IPS-18a (cell line): ENCODE measurements at regions not wholly inside any gene's neighbourhood (a gene's known extent, or its start where the extent isn't known, plus 50 kb on each side); places are given as distances from the start of the nearest gene placed in this dataset.
A peak's percentile ranks its signal among the peaks of the same experiment; 100 is the strongest.
"Not testable (repeated sequence)": the region's sequence is repeated elsewhere in the genome, so short reads cannot be mapped to it uniquely, and the experiment has no call there.

Experiments used
- H3K27ac ChIP-seq: one replicate; pipeline ENCODE4 v1.5.1; 2013; ENCODE audit warnings: low read length
- H3K27me3 ChIP-seq: one replicate; pipeline ENCODE4 v1.6.1; 2013; ENCODE audit warnings: mild to moderate bottlenecking, low read length; ENCODE audit not compliant: control insufficient read depth, insufficient read depth
- H3K36me3 ChIP-seq: one replicate; pipeline ENCODE4 v1.6.1; 2013; ENCODE audit warnings: low read depth, low read length; ENCODE audit not compliant: control insufficient read depth
- H3K4me1 ChIP-seq: one replicate; pipeline ENCODE4 v1.6.1; 2013; ENCODE audit warnings: low read depth, low read length; ENCODE audit not compliant: control insufficient read depth
- H3K4me3 ChIP-seq: one replicate; pipeline ENCODE4 v1.5.1; 2013; ENCODE audit warnings: low read length
- H3K9ac ChIP-seq: one replicate; pipeline ENCODE4 v1.6.1; 2013; ENCODE audit warnings: mild to moderate bottlenecking, low read length, moderate library complexity
- H3K9me3 ChIP-seq: one replicate; pipeline ENCODE4 v1.6.1; 2013; ENCODE audit warnings: low read depth, low read length; ENCODE audit not compliant: control insufficient read depth

- Histone ChIP-seq H3K27ac (no peak overlapping the region), H3K9ac (no peak overlapping the region), H3K4me1 (peaks cover 20% of the 10 kb centered on the region), H3K9me3 (no peaks in the 10 kb centered on the region), H3K36me3 (no peaks in the 10 kb centered on the region), H3K4me3 (no peak overlapping the region), H3K27me3 (no peaks in the 10 kb centered on the region)
Observed at GRCh38 chr5:142399891-142400290, 75.1 kb upstream of the SPRY4 start.

- no peaks in the 10 kb centered on the region for H3K27me3 ChIP-seq
- peaks cover 9% of the 10 kb centered on the region for H3K4me1 ChIP-seq
- no peaks in the 10 kb centered on the region for H3K36me3 ChIP-seq
- no peak overlapping the region for H3K9ac ChIP-seq
- H3K27ac ChIP-seq: no peak overlapping the region
- H3K4me3 ChIP-seq: no peak overlapping the region
- H3K9me3 ChIP-seq: no peaks in the 10 kb centered on the region
Observed at GRCh38 chr5:142398730-142399055, 73.9 kb upstream of the SPRY4 start.

- H3K4me3 ChIP-seq, H3K9ac ChIP-seq, H3K27me3 ChIP-seq, H3K27ac ChIP-seq, H3K9me3 ChIP-seq, H3K36me3 ChIP-seq, H3K4me1 ChIP-seq: not testable (repeated sequence)
Observed at GRCh38 chr5:142398011-142398729, 73.3 kb upstream of the SPRY4 start.

- no peaks in the 10 kb centered on the region for H3K9me3 ChIP-seq
- peaks cover 3% of the 10 kb centered on the region for H3K4me1 ChIP-seq
- H3K27me3 ChIP-seq: no peaks in the 10 kb centered on the region
- no peak overlapping the region for H3K4me3 ChIP-seq
- no peak overlapping the region for H3K9ac ChIP-seq
- no peak overlapping the region for H3K27ac ChIP-seq
- H3K36me3 ChIP-seq: no peaks in the 10 kb centered on the region
Observed at GRCh38 chr5:142397178-142397577, 72.4 kb upstream of the SPRY4 start.

GRCh38 chr5:142396436-142397038 is 71.7 kb upstream of the SPRY4 start:
- no peaks in the 10 kb centered on the region for H3K36me3 ChIP-seq
- no peaks in the 10 kb centered on the region for H3K9me3 ChIP-seq
- H3K27me3 ChIP-seq: no peaks in the 10 kb centered on the region
- no peak overlapping the region for H3K4me3 ChIP-seq
- H3K9ac ChIP-seq: no peak overlapping the region
- H3K27ac ChIP-seq: no peak overlapping the region
- no peaks in the 10 kb centered on the region for H3K4me1 ChIP-seq

GRCh38 chr5:142395334-142395733 is 70.5 kb upstream of the SPRY4 start:
- no peak overlapping the region for H3K9ac ChIP-seq
- no peaks in the 10 kb centered on the region for H3K36me3 ChIP-seq
- H3K4me3 ChIP-seq: no peak overlapping the region
- H3K27me3 ChIP-seq: no peaks in the 10 kb centered on the region
- no peak overlapping the region for H3K27ac ChIP-seq
- no peaks in the 10 kb centered on the region for H3K9me3 ChIP-seq
- peaks cover 8% of the 10 kb centered on the region for H3K4me1 ChIP-seq

GRCh38 chr5:142391058-142391845 is 66.4 kb upstream of the SPRY4 start:
- no peaks in the 10 kb centered on the region for H3K9me3 ChIP-seq
- H3K4me1 ChIP-seq: peaks cover 23% of the 10 kb centered on the region
- no peak overlapping the region for H3K27ac ChIP-seq
- H3K36me3 ChIP-seq: no peaks in the 10 kb centered on the region
- no peak overlapping the region for H3K4me3 ChIP-seq
- H3K9ac ChIP-seq: no peak overlapping the region
- H3K27me3 ChIP-seq: no peaks in the 10 kb centered on the region

GRCh38 chr5:142390334-142390733 is 65.5 kb upstream of the SPRY4 start:
- Histone ChIP-seq H3K27ac (peak overlapping the region; percentile 52), H3K4me3 (no peak overlapping the region), H3K9ac (no peak overlapping the region), H3K27me3 (no peaks in the 10 kb centered on the region), H3K4me1 (peaks cover 24% of the 10 kb centered on the region), H3K36me3 (no peaks in the 10 kb centered on the region), H3K9me3 (no peaks in the 10 kb centered on the region)

GRCh38 chr5:142388696-142389095 is 63.9 kb upstream of the SPRY4 start:
- Histone ChIP-seq H3K4me1 (peaks cover 24% of the 10 kb centered on the region), H3K27ac (no peak overlapping the region), H3K27me3 (no peaks in the 10 kb centered on the region), H3K4me3 (no peak overlapping the region), H3K9me3 (no peaks in the 10 kb centered on the region), H3K9ac (no peak overlapping the region), H3K36me3 (no peaks in the 10 kb centered on the region)

GRCh38 chr5:142387024-142387682 is 62.3 kb upstream of the SPRY4 start:
- H3K27ac ChIP-seq: no peak overlapping the region

GRCh38 chr5:142386137-142387023 is 61.6 kb upstream of the SPRY4 start:
- Histone ChIP-seq H3K4me1 (peaks cover 24% of the 10 kb centered on the region), H3K36me3 (no peaks in the 10 kb centered on the region), H3K27ac (no peak overlapping the region), H3K9ac (no peak overlapping the region), H3K4me3 (no peak overlapping the region), H3K9me3 (no peaks in the 10 kb centered on the region), H3K27me3 (no peaks in the 10 kb centered on the region)

More at GRCh38 chr5:142387024-142387682, 62.3 kb upstream of the SPRY4 start:
- Histone ChIP-seq H3K9ac (no peak overlapping the region), H3K4me1 (peaks cover 24% of the 10 kb centered on the region), H3K36me3 (no peaks in the 10 kb centered on the region), H3K9me3 (no peaks in the 10 kb centered on the region), H3K27me3 (no peaks in the 10 kb centered on the region), H3K4me3 (no peak overlapping the region)
